GM23248 (cell line): ENCODE measurements at regions not wholly inside any gene's neighbourhood (a gene's known extent, or its start where the extent isn't known, plus 50 kb on each side); places are given as distances from the start of the nearest gene placed in this dataset.

Experiments
- EZH2 ChIP-seq: fragments of 200-600 bp; sonication (generic); IDR thresholded peaks from 2 replicates; pipeline ENCODE4 v1.6.1; 2018; ENCODE audit warnings: antibody characterized with exemption, mild to moderate bottlenecking; ENCODE audit not compliant: insufficient read depth, poor library complexity, severe bottlenecking
- EZH2phosphoT487 ChIP-seq: fragments of 200-600 bp; sonication (generic); IDR thresholded peaks from 2 replicates; pipeline ENCODE4 v1.6.1; 2018; ENCODE audit warnings: antibody characterized with exemption, moderate library complexity, mild to moderate bottlenecking, low read depth; ENCODE audit not compliant: insufficient read depth

DNA sequence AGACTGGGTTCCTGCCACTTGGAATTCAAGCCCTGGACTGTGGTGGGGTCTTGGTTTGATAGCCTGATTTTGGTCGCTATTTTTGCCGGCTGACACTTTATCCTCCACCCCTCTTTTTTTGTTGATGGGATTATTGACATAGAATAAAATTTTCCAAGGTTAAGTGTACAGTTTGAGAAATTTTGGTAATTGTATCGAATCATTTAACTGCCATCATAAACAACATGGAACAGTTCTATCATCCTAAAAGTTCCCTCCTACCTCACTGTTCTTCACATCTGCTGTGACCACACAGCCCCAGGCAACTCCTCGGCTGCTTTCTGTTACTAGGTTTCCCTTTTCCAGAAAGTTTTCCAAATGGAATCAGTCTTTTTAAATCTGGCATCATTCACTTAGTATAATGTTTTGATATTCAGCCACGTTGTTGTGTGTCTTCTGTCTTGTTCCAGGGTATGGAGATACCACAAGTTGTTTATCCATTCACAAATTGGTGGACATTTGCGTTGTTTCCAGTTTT, 50.6 kb upstream of the STEAP1B start:
- TF ChIP-seq EZH2phosphoT487, result no peak
- no peak for TF ChIP-seq EZH2
